H1 (cell line): ENCODE measurements at regions not wholly inside any gene's neighbourhood (a gene's known extent, or its start where the extent isn't known, plus 50 kb on each side); places are given as distances from the start of the nearest gene placed in this dataset.

Experiments used
- BRCA1 ChIP-seq: IDR thresholded peaks from 2 replicates; pipeline ENCODE4 v1.6.1; 2012; ENCODE audit warnings: low read depth, low read length, improper control_type of control experiment
- EGR1 ChIP-seq: IDR thresholded peaks from 2 replicates; pipeline ENCODE4 v1.6.1; 2011; ENCODE audit warnings: low read depth, low read length, borderline replicate concordance

- no peak for TF ChIP-seq BRCA1
- TF ChIP-seq EGR1, result no peak
- TF ChIP-seq, all 59 proteins: peak for 0
These were observed 363.0 kb upstream of the CNTN5 start (continued) for GRCh38 chr11:98657711-98658110.
